Osteocyte (in vitro differentiated cells): ENCODE measurements at regions not wholly inside any gene's neighbourhood (a gene's known extent, or its start where the extent isn't known, plus 50 kb on each side); places are given as distances from the start of the nearest gene placed in this dataset.

Experiments used
- DNase-seq: peaks from one replicate; pipeline ENCODE4 v3.0.0; 2021; ENCODE audit warnings: mixed read lengths; ENCODE audit not compliant: unreplicated experiment; ENCODE audit errors: extremely low spot score
- H3K27ac Mint-ChIP-seq: one replicate; pipeline ENCODE4 v1.8.0; 2021; ENCODE audit warnings: mild to moderate bottlenecking, mixed read lengths; ENCODE audit not compliant: unreplicated experiment
- H3K27me3 Mint-ChIP-seq: one replicate; pipeline ENCODE4 v1.8.0; 2021; ENCODE audit warnings: mixed read lengths; ENCODE audit not compliant: unreplicated experiment
- H3K36me3 Mint-ChIP-seq: one replicate; pipeline ENCODE4 v1.8.0; 2021; ENCODE audit warnings: mixed read lengths; ENCODE audit not compliant: unreplicated experiment
- H3K4me1 Mint-ChIP-seq: one replicate; pipeline ENCODE4 v1.8.0; 2021; ENCODE audit warnings: mixed read lengths; ENCODE audit not compliant: unreplicated experiment
- H3K4me3 Mint-ChIP-seq: one replicate; pipeline ENCODE4 v1.8.0; 2021; ENCODE audit warnings: mild to moderate bottlenecking, moderate library complexity, mixed read lengths; ENCODE audit not compliant: unreplicated experiment
- H3K9me3 Mint-ChIP-seq: one replicate; pipeline ENCODE4 v1.8.0; 2021; ENCODE audit warnings: mixed read lengths; ENCODE audit not compliant: unreplicated experiment
- CTCF ChIP-seq: fragments of 200-600 bp; sonication (generic); IDR thresholded peaks from 2 replicates; pipeline ENCODE4 v1.5.0; 2021; ENCODE audit warnings: antibody characterized with exemption, mild to moderate bottlenecking, moderate library complexity

GRCh38 chr21:28112511-28112910 is 880.2 kb downstream of the LTN1 start:
- Mint-ChIP-seq H3K4me1 (peaks cover 17% of the 10 kb centered on the region), H3K27ac (no peak overlapping the region), H3K27me3 (no peaks in the 10 kb centered on the region), H3K4me3 (no peak overlapping the region), H3K36me3 (no peaks in the 10 kb centered on the region), H3K9me3 (no peaks in the 10 kb centered on the region)
- no peak for DNase-seq
- no peak for TF ChIP-seq CTCF

GRCh38 chr21:28111151-28111619 is 881.5 kb downstream of the LTN1 start:
- Mint-ChIP-seq H3K27me3 (no peaks in the 10 kb centered on the region), H3K9me3 (no peaks in the 10 kb centered on the region), H3K4me1 (peaks cover 17% of the 10 kb centered on the region), H3K4me3 (peak overlapping the region; percentile 18), H3K36me3 (no peaks in the 10 kb centered on the region), H3K27ac (peak overlapping the region; percentile 70)
- DNase-seq: no peak
- no peak for TF ChIP-seq CTCF

- no peaks in the 10 kb centered on the region for H3K27me3 Mint-ChIP-seq
- peak overlapping the region; percentile 70 for H3K27ac Mint-ChIP-seq
- peaks cover 17% of the 10 kb centered on the region for H3K4me1 Mint-ChIP-seq
- H3K9me3 Mint-ChIP-seq: no peaks in the 10 kb centered on the region
- no peak overlapping the region for H3K4me3 Mint-ChIP-seq
- no peaks in the 10 kb centered on the region for H3K36me3 Mint-ChIP-seq
- TF ChIP-seq CTCF: no peak
- no peak for DNase-seq
Measured at GRCh38 chr21:28110716-28111115, 882.0 kb downstream of the LTN1 start.

GRCh38 chr21:28110074-28110473 is 882.6 kb downstream of the LTN1 start:
- no peak for DNase-seq
- Mint-ChIP-seq H3K27me3 (no peaks in the 10 kb centered on the region), H3K4me3 (no peak overlapping the region), H3K9me3 (no peaks in the 10 kb centered on the region), H3K36me3 (no peaks in the 10 kb centered on the region), H3K4me1 (peaks cover 17% of the 10 kb centered on the region), H3K27ac (no peak overlapping the region)
- TF ChIP-seq CTCF: no peak

GRCh38 chr21:28106370-28106890 is 886.2 kb downstream of the LTN1 start:
- no peaks in the 10 kb centered on the region for H3K36me3 Mint-ChIP-seq
- TF ChIP-seq CTCF: no peak
- H3K27ac Mint-ChIP-seq: no peak overlapping the region
- no peak for DNase-seq
- H3K9me3 Mint-ChIP-seq: no peaks in the 10 kb centered on the region
- peaks cover 18% of the 10 kb centered on the region for H3K4me1 Mint-ChIP-seq
- H3K27me3 Mint-ChIP-seq: no peaks in the 10 kb centered on the region
- H3K4me3 Mint-ChIP-seq: no peak overlapping the region
